HG03045 (cell line): ENCODE measurements at regions not wholly inside any gene's neighbourhood (a gene's known extent, or its start where the extent isn't known, plus 50 kb on each side); places are given as distances from the start of the nearest gene placed in this dataset.

ENCODE experiments used
- ATAC-seq: cut with Tn5 transposase; IDR thresholded peaks from one replicate; pipeline ENCODE4 v1.9.1; 2021; ENCODE audit warnings: mild to moderate bottlenecking, moderate library complexity; ENCODE audit not compliant: unreplicated experiment

DNA sequence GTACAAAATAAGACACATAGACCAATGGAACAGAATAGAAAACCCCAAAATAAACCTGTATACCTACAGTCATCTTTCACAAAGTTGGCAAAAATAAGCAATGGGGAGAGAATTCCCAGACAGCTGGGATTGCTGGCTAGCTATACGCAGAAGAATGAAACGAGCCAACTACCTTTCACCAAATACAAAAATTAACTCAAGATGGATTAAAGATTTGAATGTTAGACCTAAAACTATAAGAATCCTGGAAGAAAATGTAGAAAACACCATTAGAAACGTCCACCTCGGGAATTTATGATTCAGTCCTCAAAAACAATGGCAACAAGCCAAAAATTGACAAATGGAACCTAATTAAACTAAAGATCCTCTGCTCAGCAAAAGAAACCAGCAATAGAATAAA is 408.1 kb upstream of the SLITRK1 start:
- ATAC-seq = no peak

DNA sequence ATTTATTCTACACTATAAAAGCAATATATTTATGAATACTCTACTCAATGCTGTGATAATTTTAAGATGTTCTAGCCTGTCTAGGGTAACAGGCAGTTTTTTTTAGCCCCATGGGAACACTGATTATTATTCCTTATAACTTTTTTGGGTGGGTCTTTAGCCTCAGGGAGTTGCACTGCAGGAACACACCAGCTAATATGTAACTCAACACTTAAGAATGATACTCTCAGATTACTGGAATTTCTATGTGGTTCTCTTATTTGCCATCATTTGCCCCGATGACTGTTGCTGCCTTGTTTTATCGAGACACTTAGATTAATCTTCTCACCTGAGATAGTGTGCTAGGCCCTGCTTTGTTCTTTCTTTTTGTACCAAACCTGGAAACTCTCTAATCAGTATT is 396.9 kb upstream of the SLITRK1 start:
- ATAC-seq = no peak

DNA sequence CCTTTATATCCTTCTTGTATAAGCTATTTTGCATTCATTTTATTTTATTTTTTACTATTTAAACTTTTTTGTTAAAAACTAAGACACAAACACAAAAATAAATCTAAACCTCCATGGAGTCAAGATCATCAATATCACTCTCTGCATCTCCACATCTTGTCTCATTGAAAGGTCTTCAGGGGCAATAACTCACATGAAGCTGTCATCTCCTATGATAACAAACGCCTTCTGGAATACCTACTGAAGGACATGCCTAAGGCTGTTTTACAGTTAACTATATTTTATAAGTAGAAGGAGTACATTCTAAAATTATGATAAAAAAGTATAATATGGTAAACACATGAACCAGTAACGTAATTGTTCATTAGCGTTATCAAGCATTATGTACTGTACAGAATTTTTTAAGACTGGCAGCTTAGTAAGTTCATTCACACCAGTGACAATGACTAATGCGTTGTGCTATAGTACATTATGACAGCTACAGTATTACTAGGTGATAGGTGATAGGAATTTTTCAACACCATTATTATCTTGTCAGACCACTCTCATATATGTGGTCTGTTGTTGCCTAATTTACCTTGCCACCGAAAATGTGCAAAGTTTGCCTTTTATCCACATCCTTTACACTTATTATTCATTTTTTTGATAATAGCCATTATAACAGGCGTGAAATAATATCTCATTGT is 390.7 kb upstream of the SLITRK1 start:
- no peak for ATAC-seq

DNA sequence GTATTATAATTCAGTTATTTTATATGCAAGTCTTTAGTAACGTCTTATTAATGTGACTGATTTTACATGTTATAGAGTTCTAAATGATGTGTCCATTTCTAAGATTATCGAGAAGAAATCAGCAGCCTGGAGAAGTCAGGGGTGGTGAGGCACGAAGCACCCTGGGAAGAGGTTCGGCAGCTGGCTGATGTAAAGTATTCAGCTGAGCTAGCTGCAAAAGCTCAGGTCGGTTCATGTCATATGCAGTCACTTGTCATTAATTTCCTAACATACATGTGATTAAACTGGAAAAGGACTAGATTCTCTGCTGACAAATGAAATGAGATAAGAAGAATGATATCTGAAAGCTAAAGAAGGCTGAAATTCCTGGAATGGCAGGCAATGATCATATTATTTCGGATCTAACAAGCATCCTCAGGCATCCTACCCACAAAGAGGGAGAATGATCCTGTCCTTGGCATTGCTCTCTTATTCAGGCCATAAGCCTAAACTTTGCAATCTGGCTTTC is 383.0 kb upstream of the SLITRK1 start:
- ATAC-seq = no peak

DNA sequence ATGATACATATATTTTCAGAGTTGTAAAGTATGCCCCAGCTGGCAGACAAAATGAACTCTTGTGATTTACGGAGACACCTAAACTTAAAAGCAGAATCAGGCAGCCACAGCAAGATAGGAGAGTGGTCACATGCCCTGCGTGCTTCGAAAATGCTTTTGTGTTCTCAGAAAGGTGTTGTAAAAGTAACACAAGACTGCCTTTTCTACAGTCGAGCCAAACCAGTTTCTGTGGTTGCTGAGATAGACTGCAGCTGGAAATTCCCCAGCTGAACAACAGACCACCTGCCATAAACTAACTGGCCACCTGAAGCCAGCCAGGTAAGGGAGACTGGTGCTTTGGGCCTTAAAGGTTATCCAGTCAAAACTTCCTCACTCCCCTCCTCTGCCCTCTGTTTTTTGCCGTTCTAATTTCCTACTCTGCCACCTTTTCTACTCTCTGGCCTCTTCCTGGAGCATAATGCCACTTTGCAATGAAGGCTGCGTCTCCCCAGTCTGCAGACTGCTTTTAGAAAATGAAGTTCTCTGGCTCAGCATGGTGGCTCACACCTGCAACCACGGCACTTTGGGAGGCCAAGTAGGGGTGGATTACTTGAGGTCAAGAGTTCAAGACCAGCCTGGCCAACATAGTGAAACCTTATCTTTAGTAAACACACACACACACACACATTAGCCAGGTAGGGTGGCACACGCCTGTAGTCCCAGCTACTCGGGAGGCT is 381.2 kb upstream of the SLITRK1 start:
- no peak for ATAC-seq

DNA sequence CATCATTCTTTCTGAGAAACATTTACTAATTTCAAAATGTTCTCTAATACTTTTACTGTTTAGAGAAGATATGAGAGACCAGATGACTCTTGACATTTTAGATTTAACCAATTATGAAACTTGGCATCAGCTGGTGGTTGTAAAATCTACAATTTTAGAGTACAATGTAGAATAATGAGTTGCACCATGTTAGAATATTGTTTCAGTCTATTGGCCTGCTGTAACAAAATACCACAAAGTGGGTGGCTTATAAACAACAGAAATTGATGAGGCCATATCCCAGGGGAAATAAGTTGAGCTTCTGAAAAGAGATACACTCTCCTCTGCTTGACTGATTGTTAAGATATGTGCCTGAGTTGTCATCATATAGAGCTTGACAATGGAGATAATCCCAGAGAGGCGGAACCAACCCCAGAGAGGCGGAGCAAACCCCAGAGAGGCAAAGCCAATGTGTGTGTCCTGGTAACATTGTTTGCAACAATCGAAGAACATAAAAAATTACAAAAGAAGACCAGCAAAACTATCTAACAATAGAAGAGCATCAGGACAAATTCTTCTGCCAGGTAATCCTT is 373.0 kb upstream of the SLITRK1 start:
- no peak for ATAC-seq

DNA sequence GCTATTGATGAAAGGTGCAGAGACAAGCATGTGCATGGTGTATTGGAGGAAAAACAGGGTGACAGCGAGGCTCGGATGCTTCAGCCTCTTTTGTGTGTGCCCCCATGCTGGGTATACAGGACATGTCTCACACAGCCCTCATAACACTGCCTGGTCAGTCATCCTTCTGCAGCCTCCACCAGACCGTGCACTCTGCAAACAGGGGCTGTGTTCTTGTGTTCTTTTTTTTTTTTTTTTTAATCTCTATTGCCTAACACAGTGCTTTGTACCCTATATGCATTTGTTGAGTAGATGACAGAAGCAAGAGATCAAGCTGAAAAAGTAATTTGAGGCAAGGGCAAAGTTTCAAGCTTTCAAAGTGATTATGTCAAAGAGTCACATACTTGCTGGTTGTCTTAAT is 367.2 kb upstream of the SLITRK1 start:
- no peak for ATAC-seq

DNA sequence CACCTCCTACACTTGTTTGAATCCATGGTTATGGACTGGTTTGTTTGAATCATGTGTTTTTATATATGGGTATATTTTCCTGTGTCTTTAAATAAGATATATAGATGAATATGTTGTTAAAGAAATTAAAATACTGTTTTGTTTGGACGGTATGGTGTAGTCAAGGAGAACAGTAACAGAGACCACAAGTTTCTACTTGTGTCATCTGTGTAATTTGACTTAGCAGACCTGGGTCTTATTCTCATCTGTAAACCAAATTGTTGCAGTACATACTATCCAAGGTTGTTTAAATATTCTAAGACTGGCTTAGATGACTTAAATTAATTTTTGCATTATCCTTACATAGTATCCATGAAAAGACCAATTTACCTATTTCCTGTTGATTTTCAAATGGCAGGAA is 361.1 kb upstream of the SLITRK1 start:
- ATAC-seq = no peak

DNA sequence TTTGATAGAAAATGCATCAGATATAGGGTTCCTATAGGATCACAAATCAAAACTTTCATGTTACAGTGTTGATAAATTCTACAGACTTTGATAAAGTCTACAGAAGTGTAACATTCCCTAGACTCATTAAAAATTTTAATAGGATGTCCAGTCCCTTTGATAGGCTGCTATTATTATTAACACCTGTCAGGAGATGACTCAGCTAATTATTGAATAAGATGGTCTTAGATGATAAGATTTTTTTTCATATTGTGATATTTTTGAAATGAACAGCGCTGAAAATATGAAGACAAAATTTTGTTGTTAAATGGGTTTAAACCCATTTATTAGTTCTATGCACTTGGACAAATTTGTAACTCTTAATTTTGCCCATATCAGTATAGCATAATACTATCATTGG is 356.8 kb upstream of the SLITRK1 start:
- ATAC-seq = no peak

DNA sequence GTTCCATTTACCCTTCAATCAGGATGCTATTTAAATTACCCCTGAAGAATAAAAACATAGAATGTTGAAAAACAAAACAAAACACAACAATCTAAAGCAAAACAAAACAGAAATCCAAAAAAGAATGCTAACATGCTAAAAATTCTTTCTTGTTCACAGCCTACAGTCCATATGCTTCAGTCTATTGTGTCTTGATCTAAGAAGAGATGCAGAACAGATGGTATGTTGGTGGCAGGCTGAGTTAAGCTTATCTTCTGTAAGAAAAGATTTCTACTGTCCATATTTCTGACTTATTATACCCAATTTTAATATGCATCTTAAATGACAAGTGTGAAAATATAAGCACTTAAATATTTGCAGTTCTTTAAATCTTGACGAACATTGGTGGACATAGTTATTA is 356.1 kb upstream of the SLITRK1 start:
- no peak for ATAC-seq

DNA sequence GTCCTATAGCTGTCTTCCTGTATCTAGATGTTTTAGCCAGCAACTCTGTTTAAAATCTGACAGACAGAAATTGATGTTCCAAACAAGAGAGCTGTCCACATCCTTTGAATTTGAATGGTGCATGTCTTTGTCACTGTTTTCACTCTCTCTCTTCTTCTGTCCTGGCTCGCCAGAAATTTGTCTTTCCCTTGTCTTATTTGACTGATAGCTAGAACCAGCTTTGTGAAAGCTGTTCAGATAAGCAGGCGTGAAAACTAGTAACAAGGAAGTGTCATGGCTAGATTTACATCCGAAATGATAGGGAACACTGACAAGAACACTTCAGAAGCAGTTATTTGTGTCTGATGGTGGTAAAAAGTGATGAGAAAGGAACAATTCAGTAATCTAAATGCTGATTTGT is 354.9 kb upstream of the SLITRK1 start:
- no peak for ATAC-seq

DNA sequence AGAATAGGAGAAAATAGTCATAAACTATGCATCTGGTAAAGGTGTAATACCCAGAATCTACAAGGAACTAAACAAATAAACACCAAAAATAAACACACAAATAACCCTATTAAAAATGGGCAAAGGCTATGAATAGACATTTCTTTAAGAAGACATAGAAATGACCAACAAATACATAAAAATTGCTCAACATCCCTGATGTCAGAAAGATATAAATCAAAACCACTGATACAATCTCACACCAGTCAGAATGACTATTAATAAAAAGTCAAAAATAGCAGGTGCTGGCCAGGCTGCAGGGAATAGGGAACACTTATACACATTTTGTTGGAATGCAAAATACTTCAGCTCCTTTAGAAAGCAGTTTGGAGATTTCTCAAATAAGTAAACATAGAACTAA is 352.1 kb upstream of the SLITRK1 start:
- no peak for ATAC-seq

DNA sequence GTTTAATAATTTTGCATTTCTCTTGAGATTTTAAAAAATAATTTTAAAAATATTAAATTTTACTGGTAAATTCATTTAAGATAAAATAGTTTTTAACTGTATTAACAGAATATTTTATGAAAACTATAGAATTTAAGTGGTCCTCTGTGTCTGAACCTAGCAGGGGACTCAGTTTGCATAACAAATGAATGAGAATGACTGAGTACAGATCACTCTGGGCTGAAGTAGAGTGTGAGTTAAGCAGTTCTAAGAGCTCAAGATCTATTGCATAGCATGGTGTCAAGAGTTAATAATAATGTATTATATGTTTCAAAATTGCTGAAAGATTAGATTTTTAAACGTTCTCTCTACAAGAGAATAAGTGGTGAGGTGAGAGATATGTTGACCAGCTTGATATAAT is 348.3 kb upstream of the SLITRK1 start:
- ATAC-seq = no peak

DNA sequence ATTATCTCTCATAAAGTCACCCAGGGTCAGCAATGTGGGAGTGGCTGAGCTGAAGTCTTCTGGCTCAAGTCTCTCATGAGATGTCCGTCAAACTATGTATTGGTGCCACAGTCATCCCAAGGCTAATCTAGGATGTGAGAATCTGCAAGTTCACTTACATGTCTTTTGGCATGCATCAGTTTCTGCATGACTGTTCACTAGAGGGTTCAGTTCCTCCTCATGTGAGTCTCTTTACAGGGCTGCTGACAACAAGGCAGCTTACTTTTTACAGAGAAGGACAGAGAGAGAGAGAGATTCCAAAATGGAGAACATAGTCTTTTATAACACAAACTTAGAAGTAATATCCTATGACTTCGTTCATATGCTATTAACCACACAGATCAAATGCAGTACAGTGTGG is 328.8 kb upstream of the SLITRK1 start:
- ATAC-seq = no peak

DNA sequence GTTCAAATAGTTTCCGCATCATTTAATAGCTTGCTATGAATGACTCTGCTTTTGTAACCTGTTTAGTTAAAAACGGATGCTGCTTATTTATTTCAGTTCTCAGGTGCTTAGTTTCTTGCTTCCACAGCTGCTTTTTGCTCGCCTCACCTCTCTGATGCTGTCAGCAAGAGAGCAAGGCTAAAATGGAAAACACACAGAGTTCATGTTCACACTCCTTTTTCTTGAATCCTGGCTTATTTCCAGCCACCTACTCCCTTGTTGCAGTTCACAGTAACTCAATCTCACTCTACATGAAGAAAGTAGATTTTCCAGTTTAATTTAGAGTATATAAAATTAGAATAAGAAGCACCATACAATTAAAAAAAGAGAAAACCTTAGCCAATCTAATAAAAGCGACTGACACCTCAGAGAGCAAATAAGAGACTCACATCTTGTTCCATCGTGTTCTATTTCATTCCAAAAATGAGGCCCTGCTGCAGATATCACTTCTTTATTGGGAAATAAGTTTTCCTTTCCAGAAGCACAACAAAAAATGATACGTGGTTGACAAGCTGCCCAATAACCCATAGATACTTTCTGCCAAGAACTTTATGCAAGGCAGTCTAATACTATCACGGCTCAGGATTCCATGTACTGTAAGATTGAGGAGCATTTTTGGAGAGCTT is 326.1 kb upstream of the SLITRK1 start:
- no peak for ATAC-seq

DNA sequence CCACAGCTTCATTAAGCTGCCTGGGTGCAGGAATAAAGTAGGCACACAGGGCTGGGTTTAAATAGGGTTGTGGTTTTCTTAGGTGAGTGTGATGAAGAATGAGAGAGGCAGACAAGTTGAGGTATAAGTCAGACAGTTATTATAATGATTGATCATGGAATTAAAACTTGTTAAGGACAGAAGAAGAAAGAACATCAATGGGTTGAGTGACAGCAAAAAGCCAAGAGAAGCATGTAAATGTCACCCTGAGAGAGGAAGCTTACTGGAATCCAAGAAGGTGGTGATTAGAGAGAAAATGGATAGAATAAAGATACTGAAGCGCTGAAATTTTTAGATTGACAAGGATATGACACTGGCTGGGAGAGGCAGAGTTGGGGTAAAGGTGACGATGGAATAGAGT is 325.2 kb upstream of the SLITRK1 start:
- no peak for ATAC-seq

DNA sequence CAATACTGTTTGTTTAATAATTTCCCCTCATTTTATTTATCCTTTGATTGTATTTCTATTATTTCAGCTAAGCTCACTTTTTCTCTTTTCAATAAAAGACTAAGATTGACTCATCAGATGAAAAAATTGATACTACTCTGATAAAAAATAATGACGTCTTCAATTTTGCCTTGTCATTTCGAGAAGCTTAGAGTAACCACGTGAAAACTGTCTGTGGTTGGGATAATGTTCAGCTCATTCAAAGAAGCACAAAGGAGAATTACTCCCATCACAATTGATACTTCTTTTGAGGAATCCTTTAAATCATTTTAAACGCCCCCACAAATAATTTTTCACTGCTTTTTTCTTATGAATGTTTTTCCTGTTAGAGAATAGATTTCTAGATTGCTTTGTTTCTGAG is 318.7 kb upstream of the SLITRK1 start:
- ATAC-seq = no peak

DNA sequence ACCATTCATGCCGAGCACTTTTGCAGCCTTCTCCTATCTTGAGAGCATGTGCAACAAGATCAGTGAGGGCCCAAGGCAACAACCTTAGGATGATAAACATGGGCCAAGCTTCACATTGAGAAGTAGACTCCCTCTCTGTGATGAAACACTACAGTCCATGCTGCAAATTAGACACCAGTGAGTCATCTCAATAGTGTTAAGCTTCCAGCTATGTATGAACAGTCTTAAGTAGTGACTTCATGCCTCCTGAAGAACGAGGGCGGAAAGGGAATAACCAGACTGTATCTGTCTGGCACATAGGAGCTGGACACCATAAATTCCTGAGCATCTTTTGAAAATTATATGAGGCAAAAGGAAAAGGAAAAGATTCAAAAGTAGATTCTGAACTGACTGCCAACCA is 309.9 kb upstream of the SLITRK1 start:
- no peak for ATAC-seq

DNA sequence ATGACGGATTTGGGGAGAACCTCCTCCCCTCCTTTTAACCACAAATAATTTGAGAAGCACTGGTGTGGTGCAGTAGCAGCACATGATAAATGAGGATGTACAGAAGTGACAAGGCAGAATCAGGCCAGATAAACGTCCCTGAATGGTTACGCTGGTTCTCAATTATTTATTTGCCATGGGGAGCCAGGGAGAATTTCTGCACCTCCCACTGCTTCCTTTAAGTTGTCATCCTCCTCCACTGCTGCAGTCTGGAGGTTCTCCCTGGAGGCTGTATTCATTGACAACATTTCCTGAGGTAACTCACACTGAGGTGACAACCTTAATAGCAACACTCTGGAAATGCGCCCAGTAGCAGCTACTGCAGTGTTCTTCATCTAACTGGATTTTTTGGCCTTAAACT is 308.9 kb upstream of the SLITRK1 start:
- no peak for ATAC-seq

DNA sequence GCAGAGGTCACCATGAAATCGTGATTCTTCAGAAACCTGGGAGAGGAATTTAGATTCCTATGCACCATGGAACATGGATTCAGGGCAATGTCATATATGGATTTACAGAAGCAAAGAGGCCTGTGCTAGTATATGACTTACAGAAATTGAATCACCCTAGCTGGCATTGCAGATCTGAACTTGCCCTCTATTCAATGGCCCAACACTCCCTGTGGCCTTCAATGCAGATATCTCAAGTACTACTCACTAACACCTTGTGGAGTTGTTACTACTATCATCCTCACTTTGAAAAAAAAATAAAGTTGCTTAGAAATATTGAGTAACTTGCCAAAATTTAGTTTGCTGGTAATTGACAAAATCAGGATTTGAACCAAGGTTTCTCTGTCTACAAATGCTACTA is 305.4 kb upstream of the SLITRK1 start:
- ATAC-seq = no peak

DNA sequence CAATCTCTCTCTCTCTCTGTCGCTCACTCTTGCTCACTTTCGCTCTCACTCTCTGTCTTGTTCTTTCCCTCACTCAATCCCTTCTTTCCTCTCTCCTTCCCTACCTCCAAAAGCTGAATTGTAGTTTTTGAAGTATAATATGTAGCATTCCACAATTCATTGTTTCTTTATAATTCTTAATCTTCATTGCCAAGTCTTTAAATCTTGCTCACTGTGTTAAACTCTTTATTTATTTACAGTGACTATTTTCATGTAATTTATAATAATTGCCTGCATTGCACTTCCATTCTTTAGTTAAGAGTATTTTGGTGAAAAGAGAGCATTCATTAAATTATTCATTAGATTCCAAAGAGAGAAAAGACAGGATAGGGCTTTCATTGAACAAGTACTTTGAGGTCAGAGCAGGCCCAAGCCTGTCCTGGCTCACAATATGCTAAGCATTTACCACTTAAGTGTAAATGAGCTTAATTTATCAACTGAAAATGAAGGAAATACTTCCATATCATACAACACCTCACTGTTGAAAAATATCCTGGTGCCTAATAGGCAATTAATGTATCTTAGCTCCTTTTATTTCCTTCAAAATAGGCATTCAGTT is 257.4 kb upstream of the SLITRK1 start:
- ATAC-seq = no peak
